ENCODE measurements at regions not wholly inside any gene's neighbourhood (a gene's known extent, or its start where the extent isn't known, plus 50 kb on each side); places are given as distances from the start of the nearest gene placed in this dataset.

DNA sequence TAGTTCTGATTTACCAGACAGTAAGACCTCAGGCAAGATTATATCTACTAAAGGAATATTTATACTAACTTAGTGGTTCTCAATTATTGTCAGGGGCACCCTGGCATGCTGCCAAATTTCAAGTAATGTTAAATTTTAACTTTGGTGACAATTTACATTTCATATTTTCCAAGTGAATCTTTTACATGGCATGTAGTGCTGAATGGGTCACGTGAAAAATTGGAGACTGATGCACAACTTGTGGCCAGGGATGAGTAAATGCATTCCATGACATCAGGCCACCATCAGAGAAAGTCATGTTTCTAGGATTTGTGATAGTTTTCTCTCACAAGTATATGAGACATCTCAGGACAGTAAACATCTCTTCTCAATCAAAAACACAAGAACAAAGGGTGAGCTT lies 202.6 kb upstream of the SOX21 start:
- DNase-seq (ENCODE audit: low spot score): no peak
- TF ChIP-seq CTCF (IDR thresholded peaks at IDR 0.05): no peak
- ATAC-seq (ENCODE audit: low FRiP score): no peak

DNA sequence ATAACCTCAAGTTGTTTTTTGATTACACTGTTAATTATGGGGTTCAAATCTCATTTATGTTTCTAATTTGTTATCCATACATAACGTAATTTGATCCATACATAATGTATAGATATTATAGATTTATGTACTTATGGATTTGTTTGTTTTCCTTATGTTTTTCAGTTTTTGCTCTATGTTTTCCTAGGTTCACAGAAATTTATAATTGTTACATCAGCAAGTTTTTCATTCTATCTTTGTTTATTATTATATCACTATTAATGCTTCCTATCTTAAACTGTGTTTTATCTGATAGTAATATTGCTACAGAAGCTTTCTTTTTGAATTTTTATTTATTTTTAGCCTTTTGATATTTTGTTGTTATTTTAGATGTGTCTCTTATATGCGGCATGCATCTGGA lies 194.3 kb upstream of the SOX21 start:
- no peak for DNase-seq (ENCODE audit: low spot score)
- TF ChIP-seq CTCF (IDR thresholded peaks at IDR 0.05): no peak
- ATAC-seq (ENCODE audit: low FRiP score): no peak

- ATAC-seq (ENCODE audit: low FRiP score) (no peak), DNase-seq (ENCODE audit: low spot score) (no peak)
- TF ChIP-seq CTCF (IDR thresholded peaks at IDR 0.05): no peak
Measured at GRCh38 chr13:94902722-94903407, 190.5 kb upstream of the SOX21 start.

DNA sequence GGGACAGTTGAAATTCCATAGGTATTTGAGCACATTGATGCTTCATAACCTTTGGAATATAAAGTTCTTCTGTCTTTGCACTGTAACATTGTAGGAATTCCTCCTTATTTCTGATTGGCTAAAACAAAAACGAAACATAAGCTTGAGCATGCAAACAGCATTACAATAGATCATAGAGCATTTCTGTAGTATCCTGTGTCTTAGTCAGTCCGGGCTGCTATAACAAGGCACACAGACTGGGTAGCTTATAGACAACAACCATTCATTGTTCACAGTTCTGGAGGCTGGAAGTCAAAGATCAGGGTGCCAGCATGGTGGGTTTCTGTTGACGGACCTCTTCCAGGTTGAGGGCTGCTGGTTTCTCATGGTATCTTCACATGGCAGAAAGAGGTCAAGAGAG lies 188.7 kb upstream of the SOX21 start:
- no peak for TF ChIP-seq CTCF (IDR thresholded peaks at IDR 0.05)
- DNase-seq (ENCODE audit: low spot score) (no peak), ATAC-seq (ENCODE audit: low FRiP score) (no peak)

GRCh38 chr13:94896719-94897317 lies 184.5 kb upstream of the SOX21 start:
- no peak for TF ChIP-seq CTCF (IDR thresholded peaks at IDR 0.05)
- ATAC-seq (ENCODE audit: low FRiP score) (no peak), DNase-seq (ENCODE audit: low spot score) (no peak)

- no peak for DNase-seq (ENCODE audit: low spot score)
- no peak for TF ChIP-seq CTCF (IDR thresholded peaks at IDR 0.05)
- no peak for ATAC-seq (ENCODE audit: low FRiP score)
Measured at GRCh38 chr13:94896238-94896637, 183.9 kb upstream of the SOX21 start.

DNA sequence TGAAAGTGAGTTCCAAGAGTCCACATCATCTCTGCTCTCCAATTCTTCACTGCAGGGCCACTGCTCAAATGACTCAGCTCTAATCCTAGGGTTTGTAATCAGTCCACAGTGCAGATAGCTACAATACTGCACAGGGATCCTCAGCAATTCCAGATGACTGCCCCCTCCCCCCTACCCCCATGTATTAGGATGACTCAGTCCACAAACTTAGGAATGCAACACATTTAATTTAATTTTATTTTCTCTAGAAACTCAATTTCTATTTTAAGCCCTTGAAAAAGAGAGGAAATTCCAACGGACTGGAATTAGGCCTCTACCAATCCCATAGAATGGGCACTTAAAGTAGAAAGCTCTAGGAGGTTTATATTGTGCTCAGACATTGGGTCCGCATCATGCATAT lies 173.8 kb upstream of the SOX21 start:
- no peak for TF ChIP-seq CTCF (IDR thresholded peaks at IDR 0.05)
- DNase-seq (ENCODE audit: low spot score): no peak
- no peak for ATAC-seq (ENCODE audit: low FRiP score)
